HCT116 (cell line): ENCODE measurements at regions not wholly inside any gene's neighbourhood (a gene's known extent, or its start where the extent isn't known, plus 50 kb on each side); places are given as distances from the start of the nearest gene placed in this dataset.

Experiments used
- ATAC-seq: fragments of 200-7000 bp; cut with Tn5 transposase; 2 replicates; pipeline ENCODE4 v1.9.1; 2020; ENCODE audit warnings: mild to moderate bottlenecking, moderate library complexity
- BruUV-seq: library from RNA; stranded (reverse); fragments of 400-500 nt; replicated peaks from 2 replicates; lab custom pipeline; 2021; lab: Mats Ljungman, UMichigan
- CTCF ChIA-PET: fragments of 300-600 bp; sonication (Branson Sonifier 250); formaldehyde crosslinking; loops from one replicate; lab custom pipeline; 2021; ENCODE audit warnings: antibody characterized with exemption; lab: Charles Lee
- POLR2A ChIA-PET: fragments of 300-600, 350-600 bp; sonication (Branson Sonifier 250); formaldehyde crosslinking; loops from one replicate; lab custom pipeline; 2021; ENCODE audit warnings: antibody characterized with exemption; lab: Charles Lee
- RAD21 ChIA-PET, 2 experiments: fragments of 300-600 bp; sonication (Branson Sonifier 250); formaldehyde crosslinking; loops; one replicate each; lab custom pipeline; 2023; ENCODE audit warnings: low total read pairs in 2 of 2; ENCODE audit not compliant: uncharacterized antibody in 2 of 2, unreplicated experiment in 2 of 2, low non-redundant PET in 1 of 2; lab: Charles Lee
- DNase-seq: peaks from one replicate; pipeline ENCODE4 v3.0.0-alpha.2; 2010; ENCODE audit warnings: low read depth, low spot score
- H2AFZ ChIP-seq: fragments of 200-600 bp; shearing (Covaris generic), sonication (generic); 2 replicates; pipeline ENCODE4 v1.6.1; 2017; ENCODE audit warnings: low read depth, mixed run types, mixed read lengths, antibody characterized with exemption, low read length; ENCODE audit not compliant: poor library complexity, severe bottlenecking
- H3K27ac ChIP-seq: 2 replicates; pipeline ENCODE4 v1.5.1; 2012; ENCODE audit warnings: low read depth, low read length
- H3K27me3 ChIP-seq: fragments of 200-600 bp; sonication (generic); 2 replicates; pipeline ENCODE4 v1.6.1; 2016; ENCODE audit warnings: mixed run types, low read length, mixed read lengths; ENCODE audit not compliant: insufficient read depth
- H3K36me3 ChIP-seq, 2 experiments: fragments of 200-500 bp in 1 of 2; fragments of 200-600 bp in 1 of 2; sonication (Bioruptor generic) in 1 of 2; sonication (generic) in 1 of 2; 2 replicates each; pipeline versions ENCODE4 v1.5.1 to v1.6.1; 2014 to 2016; ENCODE audit warnings: low read length in 2 of 2, inconsistent platforms in 1 of 2, mixed read lengths in 1 of 2, mixed run types in 1 of 2; ENCODE audit not compliant: insufficient read depth in 2 of 2, control insufficient read depth in 1 of 2
- H3K4me1 ChIP-seq, 2 experiments: fragments of 200-600 bp in 1 of 2; sonication (generic) in 1 of 2; 2 replicates each; pipeline versions ENCODE4 v1.5.1 to v1.6.1; 2012 to 2017; ENCODE audit warnings: low read length in 2 of 2, inconsistent platforms in 1 of 2, mild to moderate bottlenecking in 1 of 2, mixed read lengths in 1 of 2, mixed run types in 1 of 2, moderate library complexity in 1 of 2; ENCODE audit not compliant: insufficient read depth in 2 of 2, control insufficient read depth in 1 of 2
- H3K4me2 ChIP-seq: fragments of 200-600 bp; sonication (generic); 2 replicates; pipeline ENCODE4 v1.6.1; 2017; ENCODE audit warnings: mixed run types, low read length, mixed read lengths
- H3K4me3 ChIP-seq, 2 experiments: fragments of 200-600 bp in 1 of 2; sonication (generic) in 1 of 2; replicated peaks in 1 of 2; 2 replicates each; pipeline ENCODE4 v1.5.1; 2011 to 2016; ENCODE audit warnings: low read length in 2 of 2, control low read depth in 1 of 2, low read depth in 1 of 2, mild to moderate bottlenecking in 1 of 2, mixed read lengths in 1 of 2, mixed run types in 1 of 2
- H3K79me2 ChIP-seq: fragments of 200-600 bp; sonication (generic); 2 replicates; pipeline ENCODE4 v1.6.1; 2017; ENCODE audit warnings: mild to moderate bottlenecking, mixed run types, low read length, moderate library complexity, mixed read lengths; ENCODE audit not compliant: insufficient read depth
- H3K9ac ChIP-seq: fragments of 200-600 bp; sonication (generic); 2 replicates; pipeline ENCODE4 v1.6.1; 2016; ENCODE audit warnings: low read length, mixed read lengths
- H3K9me2 ChIP-seq: fragments of 200-600 bp; sonication (generic), shearing (Covaris generic); 2 replicates; pipeline ENCODE4 v1.6.1; 2017; ENCODE audit warnings: mixed run types, mild to moderate bottlenecking, moderate library complexity; ENCODE audit not compliant: insufficient read depth
- H3K9me3 ChIP-seq, 2 experiments: fragments of 200-500 bp in 1 of 2; fragments of 200-600 bp in 1 of 2; sonication (Bioruptor generic) in 1 of 2; sonication (generic) in 1 of 2; 2 replicates each; pipeline ENCODE4 v1.6.1; 2014 to 2017; ENCODE audit warnings: low read length in 2 of 2, mixed read lengths in 2 of 2, inconsistent platforms in 1 of 2, low read depth in 1 of 2, mild to moderate bottlenecking in 1 of 2, mixed run types in 1 of 2, moderate library complexity in 1 of 2; ENCODE audit not compliant: control insufficient read depth in 1 of 2, insufficient read depth in 1 of 2
- H4K20me1 ChIP-seq: fragments of 200-600 bp; sonication (generic), shearing (Covaris generic); 2 replicates; pipeline ENCODE4 v1.6.1; 2017; ENCODE audit warnings: mixed run types, mild to moderate bottlenecking, moderate library complexity; ENCODE audit not compliant: insufficient read depth
- EZH2 ChIP-seq: fragments of 200-600 bp; sonication (generic); IDR thresholded peaks from 2 replicates; pipeline ENCODE4 v1.6.1; 2017; ENCODE audit warnings: antibody characterized with exemption, mixed run types
- FOSL1 ChIP-seq: IDR thresholded peaks from 2 replicates; pipeline ENCODE4 v1.6.1; 2012; ENCODE audit warnings: low read depth
- JUND ChIP-seq: IDR thresholded peaks from 2 replicates; pipeline ENCODE4 v1.6.1; 2012
- POLR2A ChIP-seq: IDR thresholded peaks from 2 replicates; pipeline ENCODE4 v1.7.0; 2011; ENCODE audit warnings: borderline replicate concordance; ENCODE audit not compliant: insufficient read depth, insufficient read length; ENCODE audit errors: extremely low read depth
- POLR2AphosphoS5 ChIP-seq: IDR thresholded peaks from 2 replicates; pipeline ENCODE4 v1.6.1; 2011; ENCODE audit warnings: mild to moderate bottlenecking, low read depth, low read length, moderate library complexity
- SP1 ChIP-seq: IDR thresholded peaks from 2 replicates; pipeline ENCODE4 v1.6.1; 2012; ENCODE audit warnings: low read depth
- ZFX ChIP-seq: fragments of 450-650 bp; IDR thresholded peaks from 2 replicates; pipeline ENCODE4 v1.6.1; 2017
- ZNF274 ChIP-seq: fragments of 200-500 bp; sonication (Bioruptor generic); IDR thresholded peaks from 2 replicates; pipeline ENCODE4 v1.6.1; 2014; ENCODE audit warnings: mild to moderate bottlenecking, low read depth, low read length, inconsistent platforms
- intact Hi-C: fragments of 100-400 bp; cut with micrococcal nuclease; formaldehyde crosslinking; loops from 2 replicates; pipeline ENCODE4 v1.10.0; 2022
- TF ChIP-seq, protein P1 (sequence below), 3 experiments: fragments of 200-600 bp in 1 of 3; sonication (generic) in 1 of 3; IDR thresholded peaks in 2 of 3; conservative IDR thresholded peaks in 1 of 3; 2 replicates each; pipeline ENCODE4 v1.5.1; 2012 to 2017; ENCODE audit warnings: low read depth in 2 of 3, low read length in 2 of 3, antibody characterized with exemption in 1 of 3, borderline replicate concordance in 1 of 3, control low read depth in 1 of 3, mild to moderate bottlenecking in 1 of 3, mixed read lengths in 1 of 3, mixed run types in 1 of 3, moderate library complexity in 1 of 3; ENCODE audit not compliant: insufficient read depth in 1 of 3
- TF ChIP-seq, protein P2 (sequence below): IDR thresholded peaks from 2 replicates; pipeline ENCODE4 v1.6.1; 2012; ENCODE audit warnings: low read depth
- TF ChIP-seq, protein P3 (sequence below): IDR thresholded peaks from 2 replicates; pipeline ENCODE4 v1.6.1; 2012

DNA sequence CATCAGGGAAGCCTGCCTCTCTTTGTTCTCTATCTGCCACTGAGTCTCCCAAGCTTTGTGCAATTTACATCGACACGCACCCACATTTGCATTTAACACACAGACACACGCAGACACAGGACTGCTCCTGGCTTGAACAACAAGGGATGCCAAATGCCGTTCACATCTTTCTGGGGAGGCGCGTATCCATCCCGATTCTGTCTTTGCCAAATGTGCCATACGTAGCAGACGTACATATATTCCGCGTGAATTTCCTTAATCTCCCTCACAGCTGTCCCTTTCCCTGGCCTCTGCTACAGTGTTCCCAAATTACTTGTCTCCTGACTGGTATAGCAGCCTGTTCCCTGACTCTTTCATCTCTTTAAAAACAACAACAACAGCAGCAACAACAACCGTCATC is 409.5 kb downstream of the MIAT start:
- no peak for ATAC-seq
- Histone ChIP-seq H3K4me1 (no peaks in the 10 kb centered on the region), H3K9ac (no peak overlapping the region), H3K4me2 (no peak overlapping the region), H3K27me3 (peaks cover 86% of the 10 kb centered on the region), H3K79me2 (no peaks in the 10 kb centered on the region), H3K9me2 (no peaks in the 10 kb centered on the region), H3K9me3 (no peaks in the 10 kb centered on the region), H4K20me1 (no peaks in the 10 kb centered on the region), H3K4me3 (no peak overlapping the region), H2AFZ (no peak overlapping the region), H3K36me3 (no peaks in the 10 kb centered on the region), H3K27ac (no peak overlapping the region)
- TF ChIP-seq POLR2AphosphoS5 = no peak
- TF ChIP-seq JUND = no peak
- no peak for TF ChIP-seq SP1
- TF ChIP-seq ZFX = no peak
- no peak for TF ChIP-seq FOSL1
- ChIA-PET CTCF (no interaction called here), POLR2A (no interaction called here), RAD21 (no interaction called here)
- no TSS peak for BruUV-seq
- no peak for DNase-seq
- intact Hi-C loops = no loop called here

DNA sequence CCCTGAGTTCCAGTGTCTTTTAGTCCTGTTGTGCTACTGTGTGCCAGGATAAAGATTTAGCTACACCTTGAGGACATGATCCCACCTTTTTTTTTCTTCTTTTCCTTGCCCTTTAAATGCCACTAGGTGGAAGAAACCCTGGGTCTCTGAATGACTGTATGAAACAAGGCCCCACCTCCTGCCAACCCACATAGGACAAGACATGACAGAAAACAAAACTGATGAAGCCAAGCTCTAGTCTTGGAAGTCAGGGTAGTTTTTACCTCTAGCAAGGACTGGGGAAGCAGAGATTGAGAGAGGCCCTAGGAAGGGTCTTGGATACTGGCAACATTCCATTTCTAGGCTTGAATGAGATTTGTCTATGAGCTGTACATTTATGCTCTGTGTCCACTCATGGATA is 410.7 kb downstream of the MIAT start:
- H3K36me3 ChIP-seq = no peaks in the 10 kb centered on the region
- POLR2A ChIA-PET = no interaction called here
- H3K4me2 ChIP-seq = no peak overlapping the region
- no peak overlapping the region for H2AFZ ChIP-seq
- CTCF ChIA-PET = no interaction called here
- no TSS peak for BruUV-seq
- intact Hi-C loops = no loop called here
- no peak for TF ChIP-seq EZH2
- no peak for TF ChIP-seq ZNF274
- TF ChIP-seq POLR2A = no peak
- TF ChIP-seq, protein P1, sequence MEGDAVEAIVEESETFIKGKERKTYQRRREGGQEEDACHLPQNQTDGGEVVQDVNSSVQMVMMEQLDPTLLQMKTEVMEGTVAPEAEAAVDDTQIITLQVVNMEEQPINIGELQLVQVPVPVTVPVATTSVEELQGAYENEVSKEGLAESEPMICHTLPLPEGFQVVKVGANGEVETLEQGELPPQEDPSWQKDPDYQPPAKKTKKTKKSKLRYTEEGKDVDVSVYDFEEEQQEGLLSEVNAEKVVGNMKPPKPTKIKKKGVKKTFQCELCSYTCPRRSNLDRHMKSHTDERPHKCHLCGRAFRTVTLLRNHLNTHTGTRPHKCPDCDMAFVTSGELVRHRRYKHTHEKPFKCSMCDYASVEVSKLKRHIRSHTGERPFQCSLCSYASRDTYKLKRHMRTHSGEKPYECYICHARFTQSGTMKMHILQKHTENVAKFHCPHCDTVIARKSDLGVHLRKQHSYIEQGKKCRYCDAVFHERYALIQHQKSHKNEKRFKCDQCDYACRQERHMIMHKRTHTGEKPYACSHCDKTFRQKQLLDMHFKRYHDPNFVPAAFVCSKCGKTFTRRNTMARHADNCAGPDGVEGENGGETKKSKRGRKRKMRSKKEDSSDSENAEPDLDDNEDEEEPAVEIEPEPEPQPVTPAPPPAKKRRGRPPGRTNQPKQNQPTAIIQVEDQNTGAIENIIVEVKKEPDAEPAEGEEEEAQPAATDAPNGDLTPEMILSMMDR (IDR thresholded peaks at IDR 0.05 in 2 of 3, conservative IDR thresholded peaks at IDR 0.05 in 1 of 3; ENCODE audit: borderline replicate concordance in 1 of 3, insufficient read depth in 1 of 3, low read depth in 2 of 3, low read length in 2 of 3) = no peak
- TF ChIP-seq, protein P2, sequence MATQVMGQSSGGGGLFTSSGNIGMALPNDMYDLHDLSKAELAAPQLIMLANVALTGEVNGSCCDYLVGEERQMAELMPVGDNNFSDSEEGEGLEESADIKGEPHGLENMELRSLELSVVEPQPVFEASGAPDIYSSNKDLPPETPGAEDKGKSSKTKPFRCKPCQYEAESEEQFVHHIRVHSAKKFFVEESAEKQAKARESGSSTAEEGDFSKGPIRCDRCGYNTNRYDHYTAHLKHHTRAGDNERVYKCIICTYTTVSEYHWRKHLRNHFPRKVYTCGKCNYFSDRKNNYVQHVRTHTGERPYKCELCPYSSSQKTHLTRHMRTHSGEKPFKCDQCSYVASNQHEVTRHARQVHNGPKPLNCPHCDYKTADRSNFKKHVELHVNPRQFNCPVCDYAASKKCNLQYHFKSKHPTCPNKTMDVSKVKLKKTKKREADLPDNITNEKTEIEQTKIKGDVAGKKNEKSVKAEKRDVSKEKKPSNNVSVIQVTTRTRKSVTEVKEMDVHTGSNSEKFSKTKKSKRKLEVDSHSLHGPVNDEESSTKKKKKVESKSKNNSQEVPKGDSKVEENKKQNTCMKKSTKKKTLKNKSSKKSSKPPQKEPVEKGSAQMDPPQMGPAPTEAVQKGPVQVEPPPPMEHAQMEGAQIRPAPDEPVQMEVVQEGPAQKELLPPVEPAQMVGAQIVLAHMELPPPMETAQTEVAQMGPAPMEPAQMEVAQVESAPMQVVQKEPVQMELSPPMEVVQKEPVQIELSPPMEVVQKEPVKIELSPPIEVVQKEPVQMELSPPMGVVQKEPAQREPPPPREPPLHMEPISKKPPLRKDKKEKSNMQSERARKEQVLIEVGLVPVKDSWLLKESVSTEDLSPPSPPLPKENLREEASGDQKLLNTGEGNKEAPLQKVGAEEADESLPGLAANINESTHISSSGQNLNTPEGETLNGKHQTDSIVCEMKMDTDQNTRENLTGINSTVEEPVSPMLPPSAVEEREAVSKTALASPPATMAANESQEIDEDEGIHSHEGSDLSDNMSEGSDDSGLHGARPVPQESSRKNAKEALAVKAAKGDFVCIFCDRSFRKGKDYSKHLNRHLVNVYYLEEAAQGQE = no peak
- no peak for TF ChIP-seq ZFX
- TF ChIP-seq, protein P3, sequence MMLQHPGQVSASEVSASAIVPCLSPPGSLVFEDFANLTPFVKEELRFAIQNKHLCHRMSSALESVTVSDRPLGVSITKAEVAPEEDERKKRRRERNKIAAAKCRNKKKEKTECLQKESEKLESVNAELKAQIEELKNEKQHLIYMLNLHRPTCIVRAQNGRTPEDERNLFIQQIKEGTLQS = no peak
- H3K4me1 ChIP-seq = no peaks in the 10 kb centered on the region
- peaks cover 85% of the 10 kb centered on the region for H3K27me3 ChIP-seq
- H4K20me1 ChIP-seq = no peaks in the 10 kb centered on the region
- ATAC-seq (no peak), DNase-seq (no peak)
- H3K4me3 ChIP-seq = no peak overlapping the region
- no peaks in the 10 kb centered on the region for H3K9me3 ChIP-seq
- no peaks in the 10 kb centered on the region for H3K79me2 ChIP-seq
- no peak overlapping the region for H3K27ac ChIP-seq
- no peak overlapping the region for H3K9ac ChIP-seq
- RAD21 ChIA-PET = no interaction called here
- no peaks in the 10 kb centered on the region for H3K9me2 ChIP-seq
